ENCODE measurements at regions not wholly inside any gene's neighbourhood (a gene's known extent, or its start where the extent isn't known, plus 50 kb on each side); places are given as distances from the start of the nearest gene placed in this dataset.
"Not testable (repeated sequence)": the region's sequence is repeated elsewhere in the genome, so short reads cannot be mapped to it uniquely, and the experiment has no call there.

DNA sequence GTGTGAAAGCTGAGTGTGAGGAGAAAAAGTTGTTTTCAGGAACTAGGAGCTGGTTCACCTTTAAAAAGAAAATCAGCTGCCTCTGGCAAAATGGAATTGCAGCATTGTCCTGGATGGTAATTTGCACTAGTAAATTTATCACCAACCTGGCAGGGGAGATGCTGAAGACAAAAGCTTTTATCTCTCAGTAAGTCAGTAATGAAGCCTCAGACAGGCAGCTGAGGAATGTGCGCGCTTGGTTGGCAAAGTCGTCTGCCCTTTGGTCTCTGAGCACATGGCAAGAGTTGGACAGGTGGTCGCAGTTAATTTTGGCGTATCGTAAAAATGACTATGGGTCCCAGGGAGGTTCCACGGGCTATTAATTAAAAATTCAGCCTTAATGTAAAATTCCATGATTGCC is 131.9 kb downstream of the BACH1 start:
- ATAC-seq (no peak), DNase-seq (ENCODE audit: low spot score) (no peak)
- no peak overlapping the region for H3K27ac Mint-ChIP-seq
- peaks cover under 1% of the 10 kb centered on the region for H3K9me3 Mint-ChIP-seq
- H3K4me3 Mint-ChIP-seq = no peak overlapping the region
- H3K36me3 Mint-ChIP-seq = no peaks in the 10 kb centered on the region
- H3K4me1 Mint-ChIP-seq (ENCODE audit: low read depth in 2 of 2) = no peaks in the 10 kb centered on the region
- H3K27me3 Mint-ChIP-seq = no peaks in the 10 kb centered on the region

DNA sequence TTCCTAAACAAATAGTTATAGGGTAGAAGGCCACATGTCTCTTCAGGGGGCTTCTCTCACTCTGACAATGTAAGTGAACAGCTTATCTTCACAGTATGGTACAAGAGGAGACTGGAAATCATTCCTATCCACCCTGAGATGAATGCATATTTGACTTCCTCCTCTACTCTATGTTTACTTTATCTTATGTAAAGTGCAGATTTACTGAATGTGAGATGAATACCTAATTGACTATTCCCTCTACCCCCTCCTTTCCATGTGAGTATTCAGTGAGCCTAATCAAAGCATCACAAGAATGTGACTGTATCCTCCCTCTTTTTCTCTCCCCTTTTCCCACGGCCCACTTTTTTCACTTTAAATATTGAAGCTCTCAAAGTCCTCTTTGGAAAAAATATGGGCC is 132.5 kb downstream of the BACH1 start:
- DNase-seq (ENCODE audit: low spot score) (no peak), ATAC-seq (no peak)
- H3K4me1 Mint-ChIP-seq (ENCODE audit: low read depth in 2 of 2) = no peaks in the 10 kb centered on the region
- H3K27ac Mint-ChIP-seq = no peak overlapping the region
- no peak overlapping the region for H3K4me3 Mint-ChIP-seq
- H3K27me3 Mint-ChIP-seq = no peaks in the 10 kb centered on the region
- no peaks in the 10 kb centered on the region for H3K9me3 Mint-ChIP-seq
- H3K36me3 Mint-ChIP-seq = no peaks in the 10 kb centered on the region

DNA sequence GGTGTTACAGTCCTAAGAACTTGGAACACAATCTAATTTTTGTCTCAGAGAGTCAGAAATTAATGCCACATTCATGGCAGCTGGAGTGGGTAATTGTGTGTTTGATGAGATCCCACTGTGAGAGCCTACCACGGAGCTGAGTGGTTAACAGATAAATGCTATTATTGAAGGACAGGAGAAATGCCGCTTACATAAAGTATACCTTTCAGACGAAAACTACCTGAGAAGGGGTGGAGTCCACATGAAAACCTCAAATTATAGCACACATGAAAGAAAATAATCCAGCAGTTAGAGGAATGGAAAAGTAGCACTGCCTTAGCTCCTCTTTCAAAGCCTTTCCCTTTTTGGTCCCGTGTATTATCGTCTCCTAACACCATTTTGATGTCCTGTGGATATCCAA is 133.0 kb downstream of the BACH1 start:
- no peaks in the 10 kb centered on the region for H3K27me3 Mint-ChIP-seq
- H3K36me3 Mint-ChIP-seq = no peaks in the 10 kb centered on the region
- no peak overlapping the region for H3K27ac Mint-ChIP-seq
- no peaks in the 10 kb centered on the region for H3K9me3 Mint-ChIP-seq
- DNase-seq (ENCODE audit: low spot score) (no peak), ATAC-seq (no peak)
- no peak overlapping the region for H3K4me3 Mint-ChIP-seq
- H3K4me1 Mint-ChIP-seq (ENCODE audit: low read depth in 2 of 2) = no peaks in the 10 kb centered on the region

DNA sequence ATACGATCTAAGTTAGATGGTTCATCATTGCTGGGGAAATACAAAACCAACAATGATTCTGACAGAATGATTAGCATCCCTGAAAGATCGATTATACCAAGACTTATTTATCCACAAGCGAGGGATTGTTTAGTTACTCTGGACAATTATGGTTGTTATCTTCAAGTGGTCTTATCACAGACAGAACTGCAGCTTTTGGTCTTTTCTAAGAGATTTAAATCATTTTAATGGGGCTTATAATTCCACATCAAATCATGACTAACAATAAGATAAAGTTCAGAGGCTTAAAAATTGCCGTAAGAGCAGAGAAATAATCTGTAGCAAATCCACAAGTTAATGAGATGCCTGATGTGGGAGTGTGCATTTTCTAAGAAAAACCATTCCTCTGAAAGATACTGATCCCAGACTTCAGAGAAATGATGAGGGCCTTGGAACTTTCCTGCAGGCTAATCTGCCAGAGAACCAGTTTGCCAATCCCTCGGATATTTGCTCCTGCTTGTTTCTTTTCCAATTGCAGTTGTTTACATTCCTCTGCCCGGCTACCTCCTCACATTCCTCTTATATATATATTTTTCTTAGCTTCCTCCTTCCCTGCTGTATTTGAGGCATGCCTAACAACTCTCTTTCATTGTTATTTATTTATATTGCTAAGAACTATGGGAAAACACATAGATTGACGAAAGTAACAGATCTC is 134.8 kb downstream of the BACH1 start:
- ATAC-seq (no peak), DNase-seq (ENCODE audit: low spot score) (no peak)
- Mint-ChIP-seq H3K4me1 (ENCODE audit: low read depth in 2 of 2) (no peaks in the 10 kb centered on the region), H3K27me3 (no peaks in the 10 kb centered on the region), H3K36me3 (no peaks in the 10 kb centered on the region), H3K27ac (no peak overlapping the region), H3K4me3 (no peak overlapping the region), H3K9me3 (no peaks in the 10 kb centered on the region)

DNA sequence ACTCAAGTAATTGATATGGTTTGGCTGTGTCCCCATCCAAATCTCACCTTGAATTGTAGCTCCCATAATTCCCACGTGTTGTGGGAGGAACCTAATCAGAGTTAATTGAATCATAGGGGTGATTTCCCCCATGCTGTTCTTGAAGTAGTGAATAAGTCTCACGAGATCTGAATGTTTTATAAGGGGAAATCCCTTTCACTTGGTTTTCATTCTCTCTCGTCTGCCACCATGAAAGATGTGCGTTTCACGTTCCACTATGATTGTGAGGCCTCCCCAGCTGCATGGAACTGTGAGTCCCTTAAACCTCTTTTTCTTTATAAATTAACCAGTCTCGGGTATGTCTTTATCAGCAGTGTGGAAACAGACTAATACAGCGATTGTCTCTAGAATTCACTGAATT is 135.4 kb downstream of the BACH1 start:
- DNase-seq (ENCODE audit: low spot score) = no peak
- Mint-ChIP-seq H3K9me3 (no peaks in the 10 kb centered on the region), H3K4me3 (no peak overlapping the region), H3K4me1 (ENCODE audit: low read depth in 2 of 2) (no peaks in the 10 kb centered on the region), H3K27me3 (no peaks in the 10 kb centered on the region), H3K36me3 (no peaks in the 10 kb centered on the region), H3K27ac (no peak overlapping the region)
- no peak for ATAC-seq

DNA sequence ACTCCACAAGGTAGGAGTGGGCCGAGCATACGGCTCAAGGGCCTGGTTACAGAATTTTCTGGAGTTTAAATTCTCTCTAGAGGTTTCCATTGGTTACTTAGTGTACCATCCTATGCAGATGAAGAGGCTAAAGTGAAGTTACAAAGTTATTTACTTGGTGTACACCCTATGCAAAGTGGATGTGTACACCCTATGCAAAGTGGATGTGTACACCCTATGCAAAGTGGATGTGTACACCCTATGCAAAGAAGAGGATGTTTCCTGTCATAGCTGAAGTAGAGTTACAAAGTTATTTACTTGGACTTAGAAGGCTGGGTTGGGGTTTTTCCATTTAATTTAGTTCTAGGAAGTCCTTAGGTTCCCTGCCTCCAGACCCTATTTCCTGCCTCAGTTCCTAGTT is 136.3 kb downstream of the BACH1 start:
- H3K9me3 Mint-ChIP-seq; H3K27ac Mint-ChIP-seq; ATAC-seq; H3K4me3 Mint-ChIP-seq; DNase-seq (ENCODE audit: low spot score); H3K36me3 Mint-ChIP-seq; H3K4me1 Mint-ChIP-seq (ENCODE audit: low read depth in 2 of 2); H3K27me3 Mint-ChIP-seq: not testable (repeated sequence)

DNA sequence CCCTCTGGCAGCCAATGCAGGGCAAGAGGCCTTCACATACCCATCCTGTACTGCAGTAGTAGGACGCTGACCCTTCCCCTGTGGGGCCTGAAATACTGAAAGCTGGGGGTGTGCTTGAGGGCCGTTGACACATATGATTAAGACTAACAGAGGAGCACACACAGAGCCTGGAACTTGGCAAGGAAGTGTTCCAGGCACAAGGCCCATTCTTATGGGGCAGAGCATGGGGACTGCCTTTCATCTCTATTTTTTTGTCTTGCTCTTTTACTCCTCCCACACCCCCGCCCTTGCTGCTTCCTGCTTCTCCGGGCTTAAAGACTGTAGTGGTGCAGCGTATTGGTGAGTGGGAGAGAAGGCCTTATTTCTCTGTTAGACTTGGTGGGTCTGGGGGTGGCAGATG is 137.4 kb downstream of the BACH1 start:
- Mint-ChIP-seq H3K4me3 (no peak overlapping the region), H3K36me3 (no peaks in the 10 kb centered on the region), H3K9me3 (no peaks in the 10 kb centered on the region), H3K27me3 (no peaks in the 10 kb centered on the region), H3K4me1 (ENCODE audit: low read depth in 2 of 2) (no peaks in the 10 kb centered on the region), H3K27ac (peak overlapping the region in 1 of 2 donors; percentile 10)
- peak in 1 of 2 donors; percentile 24 for ATAC-seq
- no peak for DNase-seq (ENCODE audit: low spot score)

DNA sequence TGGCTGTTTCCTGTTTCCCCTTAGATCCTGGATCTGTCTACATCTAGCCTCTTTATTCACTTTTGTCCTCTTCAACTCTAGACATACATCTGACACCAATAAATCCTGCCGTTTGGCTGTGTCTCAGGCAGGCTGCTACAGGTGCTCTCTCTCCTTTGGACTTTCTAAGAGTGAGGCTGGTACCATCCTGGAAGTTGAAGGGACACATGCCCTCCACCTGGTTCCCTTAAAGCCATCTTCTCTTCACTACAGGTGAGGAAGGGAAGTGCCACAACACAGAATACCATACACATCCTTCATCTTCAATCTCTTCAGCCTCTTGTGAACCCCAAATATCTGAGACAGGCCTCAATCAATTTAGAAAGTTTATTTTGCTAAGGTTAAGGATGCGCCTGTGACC is 137.9 kb downstream of the BACH1 start:
- H3K27ac Mint-ChIP-seq = peak overlapping the region in 1 of 2 donors; percentile 10
- no peak overlapping the region for H3K4me3 Mint-ChIP-seq
- H3K36me3 Mint-ChIP-seq = no peaks in the 10 kb centered on the region
- no peaks in the 10 kb centered on the region for H3K4me1 Mint-ChIP-seq (ENCODE audit: low read depth in 2 of 2)
- H3K9me3 Mint-ChIP-seq = no peaks in the 10 kb centered on the region
- no peaks in the 10 kb centered on the region for H3K27me3 Mint-ChIP-seq
- no peak for ATAC-seq
- no peak for DNase-seq (ENCODE audit: low spot score)

DNA sequence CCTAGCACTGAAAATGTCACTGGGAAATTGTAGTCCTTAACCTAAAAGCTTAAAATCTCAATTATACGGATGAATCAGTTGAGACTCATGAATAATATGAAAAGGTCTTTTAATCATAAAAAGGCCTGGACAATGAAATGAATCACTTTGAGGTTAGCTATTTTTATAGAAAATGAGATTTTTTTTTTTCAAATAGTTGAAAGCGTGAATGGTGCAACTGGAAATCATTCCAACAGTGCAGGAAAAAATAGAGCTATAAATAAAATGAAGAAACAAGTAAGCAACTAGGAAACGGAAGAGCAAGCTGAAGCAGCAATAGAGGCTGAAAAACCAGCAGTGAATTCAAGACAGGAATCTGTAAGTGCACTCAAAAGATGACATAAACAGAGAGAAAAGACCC is 142.9 kb downstream of the BACH1 start:
- H3K4me1 Mint-ChIP-seq (ENCODE audit: low read depth in 2 of 2) = peaks cover 0 to 3% of the 10 kb centered on the region in 2 donors
- no peak for DNase-seq (ENCODE audit: low spot score)
- H3K27me3 Mint-ChIP-seq = no peaks in the 10 kb centered on the region
- H3K27ac Mint-ChIP-seq = no peak overlapping the region
- no peaks in the 10 kb centered on the region for H3K9me3 Mint-ChIP-seq
- no peak overlapping the region for H3K4me3 Mint-ChIP-seq
- no peak for ATAC-seq
- no peaks in the 10 kb centered on the region for H3K36me3 Mint-ChIP-seq

DNA sequence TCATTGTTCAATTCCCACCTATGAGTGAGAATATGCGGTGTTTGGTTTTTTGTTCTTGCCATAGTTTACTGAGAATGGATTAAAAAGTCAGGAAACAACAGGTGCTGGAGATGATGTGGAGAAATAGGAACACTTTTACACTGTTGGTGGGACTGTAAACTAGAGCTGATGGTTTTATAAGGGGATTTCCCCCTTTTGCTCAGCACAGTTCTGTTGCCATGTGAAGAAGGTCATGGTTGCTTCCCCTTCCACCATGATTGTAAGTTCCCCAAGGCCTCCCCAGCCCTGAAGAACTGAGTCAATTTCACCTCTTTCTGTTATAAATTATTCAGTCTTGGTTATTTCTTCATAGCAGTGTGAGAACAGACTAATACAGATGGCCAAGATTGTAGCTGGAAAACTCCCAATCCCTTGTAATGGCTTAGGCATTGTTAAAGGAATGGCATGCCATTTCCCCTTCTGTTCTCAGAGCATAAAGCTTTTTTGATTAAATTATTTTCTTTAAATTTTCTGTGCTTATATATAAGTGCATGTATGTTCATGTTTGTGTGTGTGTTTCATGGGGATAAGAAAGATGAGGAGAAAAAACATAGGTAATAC is 144.8 kb downstream of the BACH1 start:
- Mint-ChIP-seq H3K9me3 (no peaks in the 10 kb centered on the region), H3K27me3 (no peaks in the 10 kb centered on the region), H3K4me3 (no peak overlapping the region), H3K27ac (no peak overlapping the region), H3K36me3 (no peaks in the 10 kb centered on the region), H3K4me1 (ENCODE audit: low read depth in 2 of 2) (peaks cover 0 to 3% of the 10 kb centered on the region in 2 donors)
- DNase-seq (ENCODE audit: low spot score) = no peak
- no peak for ATAC-seq

DNA sequence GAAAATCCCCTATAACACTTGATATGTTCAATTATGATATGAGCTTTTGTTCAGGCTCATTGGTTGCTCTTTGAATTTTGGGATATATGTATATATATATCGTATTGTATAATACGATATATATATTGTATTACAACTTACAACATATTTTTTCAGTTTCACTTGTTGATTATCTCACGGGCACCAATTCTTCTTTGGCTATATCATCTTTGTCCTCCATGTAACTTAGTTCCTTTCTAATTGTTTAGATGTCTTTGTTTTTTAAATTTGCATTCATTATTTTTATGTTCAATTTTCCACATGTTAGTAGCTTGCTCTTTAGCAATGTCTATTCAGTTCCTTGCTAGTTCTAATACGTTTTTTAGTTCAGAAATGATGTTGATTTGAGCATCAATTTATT is 150.0 kb downstream of the BACH1 start:
- Mint-ChIP-seq H3K27me3 (no peaks in the 10 kb centered on the region), H3K4me3 (no peak overlapping the region), H3K27ac (peak overlapping the region in 1 of 2 donors; percentile 73), H3K9me3 (peaks cover 3% of the 10 kb centered on the region), H3K4me1 (ENCODE audit: low read depth in 2 of 2) (peaks cover 0 to 10% of the 10 kb centered on the region in 2 donors), H3K36me3 (peaks cover 6% of the 10 kb centered on the region)
- no peak for DNase-seq (ENCODE audit: low spot score)
- ATAC-seq = no peak

DNA sequence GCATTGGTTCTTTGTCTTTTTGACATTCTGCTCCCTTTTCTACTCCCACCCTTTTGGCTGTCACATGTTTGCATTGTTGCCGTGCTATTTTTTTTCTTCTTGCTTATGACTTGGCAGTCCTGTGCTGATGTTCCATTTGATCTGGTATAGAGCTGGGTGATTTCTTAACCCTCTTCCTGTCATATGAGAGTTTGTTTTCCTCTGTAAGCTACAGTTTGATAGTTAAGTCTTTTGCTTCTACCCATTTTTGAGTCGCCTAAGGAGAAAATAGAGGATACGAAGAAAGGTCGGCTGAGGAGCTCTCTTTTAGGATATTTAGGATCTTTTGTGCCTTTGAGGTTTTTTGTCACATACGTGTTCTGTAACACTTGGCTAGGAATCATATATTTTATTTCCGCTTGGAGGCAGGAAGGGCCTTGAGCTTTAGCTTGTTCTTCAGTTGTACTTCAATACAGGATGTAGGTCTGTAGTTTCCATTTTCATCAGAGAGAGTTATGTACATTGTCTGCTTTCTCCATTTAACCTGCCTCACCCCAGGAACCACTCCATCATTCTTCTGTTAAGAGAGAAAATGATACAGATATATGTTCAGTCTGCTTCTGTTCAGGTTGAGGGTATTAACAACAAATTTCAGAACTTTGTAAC is 150.7 kb downstream of the BACH1 start:
- peak overlapping the region in 1 of 2 donors; percentile 73 for H3K27ac Mint-ChIP-seq
- peaks cover 0 to 10% of the 10 kb centered on the region in 2 donors for H3K4me1 Mint-ChIP-seq (ENCODE audit: low read depth in 2 of 2)

DNA sequence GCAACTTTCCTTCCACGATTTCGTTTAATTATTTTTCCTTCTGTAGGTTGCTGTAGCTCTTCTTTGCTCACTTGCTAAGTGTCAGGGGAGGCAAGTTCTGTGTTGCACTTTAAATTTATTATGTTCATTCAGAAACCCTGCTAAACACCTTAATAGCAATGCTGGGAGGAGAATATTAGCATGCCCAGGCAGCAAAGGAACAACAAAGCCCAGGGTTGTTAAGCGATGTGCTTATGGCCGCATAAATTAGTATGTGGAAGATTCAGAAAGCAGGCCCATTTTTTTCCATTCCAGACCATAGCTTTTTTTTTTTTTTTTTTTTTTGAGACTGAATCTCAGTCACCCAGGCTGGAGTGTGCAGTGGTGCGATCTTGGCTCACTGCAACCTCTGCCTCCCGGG is 151.3 kb downstream of the BACH1 start:
- peaks cover 3% of the 10 kb centered on the region for H3K9me3 Mint-ChIP-seq
- peak overlapping the region in 1 of 2 donors; percentile 73 for H3K27ac Mint-ChIP-seq
- no peak for DNase-seq (ENCODE audit: low spot score)
- no peak for ATAC-seq
- H3K36me3 Mint-ChIP-seq = peaks cover 6% of the 10 kb centered on the region
- H3K27me3 Mint-ChIP-seq = no peaks in the 10 kb centered on the region
- peaks cover 0 to 10% of the 10 kb centered on the region in 2 donors for H3K4me1 Mint-ChIP-seq (ENCODE audit: low read depth in 2 of 2)
- no peak overlapping the region for H3K4me3 Mint-ChIP-seq

More for the DNA sequence above, 150.7 kb downstream of the BACH1 start:
- H3K27me3 Mint-ChIP-seq = no peaks in the 10 kb centered on the region
- no peak overlapping the region for H3K4me3 Mint-ChIP-seq
- DNase-seq (ENCODE audit: low spot score) (no peak), ATAC-seq (peak in 1 of 2 donors; percentile 72)
- H3K36me3 Mint-ChIP-seq = peaks cover 6% of the 10 kb centered on the region
- peaks cover 3% of the 10 kb centered on the region for H3K9me3 Mint-ChIP-seq

DNA sequence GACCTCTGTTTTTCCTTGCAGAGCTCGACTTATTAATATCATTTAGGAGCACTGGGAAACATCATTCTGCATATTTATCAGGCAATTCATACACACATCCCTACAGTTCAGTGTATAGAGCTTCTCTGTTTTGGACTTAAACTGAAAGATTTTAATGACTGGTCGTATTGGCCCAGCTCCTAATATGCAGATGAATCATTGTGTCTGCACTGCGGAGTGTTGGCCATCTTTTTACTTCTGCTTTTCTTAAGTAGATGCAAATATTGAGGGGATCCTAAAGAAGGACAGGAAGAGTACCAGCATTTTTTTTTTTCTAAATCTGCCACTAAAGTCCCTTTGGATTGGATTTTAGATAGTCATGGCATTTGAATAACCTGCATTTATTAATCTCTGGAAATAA is 154.8 kb downstream of the BACH1 start:
- H3K4me1 Mint-ChIP-seq (ENCODE audit: low read depth in 2 of 2) = peaks cover 0 to 10% of the 10 kb centered on the region in 2 donors
- H3K9me3 Mint-ChIP-seq = peaks cover 3% of the 10 kb centered on the region
- H3K27ac Mint-ChIP-seq = no peak overlapping the region

More for the DNA sequence above, 154.8 kb downstream of the BACH1 start:
- Mint-ChIP-seq H3K36me3 (peaks cover 6% of the 10 kb centered on the region), H3K27me3 (no peaks in the 10 kb centered on the region), H3K4me3 (no peak overlapping the region)
- no peak for ATAC-seq
- no peak for DNase-seq (ENCODE audit: low spot score)
